BLaER1 treated with 17β-estradiol and CSF1 and Interleukin-3, amounts not matched to agents 10 nM and 100 nM (cell line): ENCODE measurements at regions not wholly inside any gene's neighbourhood (a gene's known extent, or its start where the extent isn't known, plus 50 kb on each side); places are given as distances from the start of the nearest gene placed in this dataset.

Experiments
- H3K27ac ChIP-seq, 11 experiments: shearing (Covaris generic); formaldehyde crosslinking; 2 replicates each; pipeline ENCODE4 v1.8.1; 2022
- H3K27me3 ChIP-seq, 11 experiments: shearing (Covaris generic); formaldehyde crosslinking; 2 replicates each; pipeline ENCODE4 v1.8.1; 2022
- H3K36me3 ChIP-seq, 11 experiments: shearing (Covaris generic); formaldehyde crosslinking; 2 replicates each; pipeline ENCODE4 v1.8.1; 2022
- H3K4me1 ChIP-seq, 10 experiments: shearing (Covaris generic); formaldehyde crosslinking; 2 replicates each; pipeline ENCODE4 v1.8.1; 2022
- H3K4me2 ChIP-seq, 11 experiments: shearing (Covaris generic); formaldehyde crosslinking; 2 replicates each; pipeline ENCODE4 v1.8.1; 2022
- H3K4me3 ChIP-seq, 10 experiments: shearing (Covaris generic); formaldehyde crosslinking; 2 replicates each; pipeline ENCODE4 v1.8.1; 2022
- H3K9ac ChIP-seq, 11 experiments: shearing (Covaris generic); formaldehyde crosslinking; 2 replicates each; pipeline ENCODE4 v1.8.1; 2022
- H3K9me3 ChIP-seq, 11 experiments: shearing (Covaris generic); formaldehyde crosslinking; replicated peaks in 1 of 11; 2 replicates each; pipeline ENCODE4 v1.8.1; 2022
- H4K20me1 ChIP-seq, 11 experiments: shearing (Covaris generic); formaldehyde crosslinking; 2 replicates each; pipeline ENCODE4 v1.8.1; 2022
- Cebpa-rat ChIP-seq, 11 experiments: shearing (Covaris generic); IDR thresholded peaks; 2 replicates each; pipeline ENCODE4 v1.8.1; 2022

- Histone ChIP-seq H3K9me3 (no peaks in the 10 kb centered on the region), H3K27ac (no peak overlapping the region), H3K4me1 (peaks cover 0 to 4% (median 0%) of the 10 kb centered on the region in 10 experiments; a peak in 2 of 20 replicates), H3K4me2 (no peak overlapping the region), H3K4me3 (no peak overlapping the region), H4K20me1 (no peaks in the 10 kb centered on the region; a peak in 1 of 22 replicates), H3K9ac (no peak overlapping the region), H3K27me3 (no peaks in the 10 kb centered on the region), H3K36me3 (no peaks in the 10 kb centered on the region)
- no peak for TF ChIP-seq Cebpa-rat (IDR thresholded peaks at IDR 0.05)
Measured at GRCh38 chr9:134975253-134975652, 57.5 kb upstream of the FCN1 start.

DNA sequence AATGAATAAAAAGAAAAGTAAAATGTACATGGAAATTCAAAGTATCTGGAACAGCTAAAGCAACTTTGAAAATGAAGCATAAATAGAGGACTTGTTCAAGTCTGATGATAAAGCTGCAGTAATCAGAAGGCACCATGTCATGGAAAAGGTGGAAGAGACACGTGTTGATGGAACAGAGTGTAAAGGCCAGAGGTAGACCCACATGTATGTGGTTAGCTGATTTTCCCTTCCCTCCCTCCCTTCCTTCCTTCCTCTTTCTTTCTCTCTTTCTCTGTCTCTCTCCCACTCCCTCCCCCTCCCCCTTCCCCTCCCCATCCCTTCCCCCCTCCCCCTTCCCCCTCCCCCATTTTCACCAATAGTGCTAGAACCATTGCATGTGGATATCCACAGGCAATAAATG is 58.7 kb upstream of the FCN1 start:
- Histone ChIP-seq H4K20me1 (no peaks in the 10 kb centered on the region; a peak in 1 of 22 replicates), H3K27me3 (no peaks in the 10 kb centered on the region), H3K4me2 (no peak overlapping the region), H3K4me1 (peaks cover 0 to 4% (median 0%) of the 10 kb centered on the region in 10 experiments; a peak in 2 of 20 replicates), H3K36me3 (no peaks in the 10 kb centered on the region), H3K4me3 (no peak overlapping the region), H3K9me3 (no peaks in the 10 kb centered on the region), H3K27ac (no peak overlapping the region), H3K9ac (no peak overlapping the region)
- no peak for TF ChIP-seq Cebpa-rat (IDR thresholded peaks at IDR 0.05)

DNA sequence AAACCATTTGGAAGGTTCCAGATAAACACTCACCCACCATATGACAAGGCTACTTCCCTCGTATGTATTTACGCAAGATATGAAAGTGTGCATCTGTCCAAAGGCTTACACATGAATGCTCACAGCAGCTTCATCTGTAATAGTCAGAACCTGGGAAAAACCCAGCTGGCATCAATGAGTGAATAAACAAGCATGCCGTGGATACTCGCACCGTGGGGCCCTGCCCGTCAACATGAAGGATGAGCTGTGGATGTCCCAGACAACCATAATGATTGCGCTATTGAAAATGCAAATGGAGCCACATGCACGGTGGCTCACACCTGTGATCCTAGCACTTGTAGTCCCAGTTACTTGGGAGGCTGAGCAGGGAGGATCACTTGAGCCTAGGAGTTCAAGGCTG is 60.6 kb upstream of the FCN1 start:
- H3K4me3 ChIP-seq, result no peak overlapping the region
- no peak for TF ChIP-seq Cebpa-rat (IDR thresholded peaks at IDR 0.05)
- H3K27me3 ChIP-seq, result no peaks in the 10 kb centered on the region; a peak in 2 of 22 replicates

GRCh38 chr9:134980516-134980915 is 62.8 kb upstream of the FCN1 start:
- Histone ChIP-seq H3K9me3 (peaks cover 0 to 11% (median 2%) of the 10 kb centered on the region in 11 experiments; a peak in 10 of 22 replicates), H3K27ac (no peak overlapping the region), H3K36me3 (no peaks in the 10 kb centered on the region), H3K27me3 (peaks cover 0 to 4% (median 0%) of the 10 kb centered on the region in 11 experiments; a peak in 2 of 22 replicates), H3K4me1 (peaks cover 0 to 4% (median 0%) of the 10 kb centered on the region in 10 experiments; a peak in 2 of 20 replicates), H3K4me2 (no peak overlapping the region), H4K20me1 (no peaks in the 10 kb centered on the region), H3K9ac (no peak overlapping the region), H3K4me3 (no peak overlapping the region)
- TF ChIP-seq Cebpa-rat (IDR thresholded peaks at IDR 0.05), result no peak

More for the DNA sequence above, 60.6 kb upstream of the FCN1 start:
- H3K36me3 ChIP-seq, result no peaks in the 10 kb centered on the region
- H3K9ac ChIP-seq, result no peak overlapping the region
- peaks cover 0 to 4% (median 0%) of the 10 kb centered on the region in 10 experiments; a peak in 2 of 20 replicates for H3K4me1 ChIP-seq
- no peak overlapping the region for H3K27ac ChIP-seq
- no peak overlapping the region for H3K4me2 ChIP-seq
- no peaks in the 10 kb centered on the region for H3K9me3 ChIP-seq
- no peaks in the 10 kb centered on the region for H4K20me1 ChIP-seq

DNA sequence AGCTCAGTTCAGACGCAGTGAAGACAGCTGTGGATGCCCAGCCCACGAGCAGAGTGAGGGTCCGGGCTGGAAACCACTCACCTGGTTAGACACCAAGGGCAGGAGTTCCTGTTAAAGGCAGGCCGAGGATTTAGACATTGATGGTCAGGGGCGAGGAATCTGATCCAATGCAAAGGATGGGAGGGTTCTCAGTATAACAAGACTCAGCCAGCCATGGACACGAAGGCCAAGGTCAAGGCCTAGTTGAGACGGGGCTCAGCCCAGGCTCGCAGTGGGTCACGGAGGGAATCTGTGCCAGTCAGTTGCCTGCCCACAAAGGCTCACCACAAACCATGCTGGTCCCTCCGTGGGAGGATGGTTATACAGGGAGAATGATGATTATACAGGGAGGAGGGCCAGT is 63.3 kb upstream of the FCN1 start:
- TF ChIP-seq Cebpa-rat (IDR thresholded peaks at IDR 0.05), result no peak
- H3K27ac ChIP-seq, result no peak overlapping the region
- peaks cover 0 to 4% (median 0%) of the 10 kb centered on the region in 11 experiments; a peak in 2 of 22 replicates for H3K27me3 ChIP-seq
- peaks cover 2 to 16% (median 7%) of the 10 kb centered on the region in 11 experiments; a peak in 14 of 22 replicates for H3K9me3 ChIP-seq
- H4K20me1 ChIP-seq, result no peaks in the 10 kb centered on the region
- peaks cover 0 to 4% (median 0%) of the 10 kb centered on the region in 10 experiments; a peak in 2 of 20 replicates for H3K4me1 ChIP-seq
- no peak overlapping the region for H3K4me2 ChIP-seq
- no peaks in the 10 kb centered on the region for H3K36me3 ChIP-seq
- H3K4me3 ChIP-seq, result no peak overlapping the region
- no peak overlapping the region for H3K9ac ChIP-seq

DNA sequence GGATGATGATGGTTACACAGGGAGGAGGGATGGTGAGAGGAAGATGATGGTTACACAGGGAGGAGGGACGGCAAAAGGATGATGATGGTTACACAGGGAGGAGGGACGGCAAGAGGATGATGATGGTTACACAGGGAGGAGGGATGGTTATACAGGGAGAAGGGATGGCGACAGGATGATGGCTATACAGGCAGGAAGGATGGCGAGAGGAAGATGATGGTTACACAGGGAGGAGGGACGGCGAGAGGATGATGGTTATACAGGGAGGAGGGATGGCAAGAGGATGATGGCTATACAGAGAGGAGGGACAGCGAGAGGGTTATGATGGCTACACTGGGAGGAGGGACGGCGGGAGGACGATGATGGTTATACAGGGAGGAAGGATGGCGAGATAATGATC is 64.1 kb upstream of the FCN1 start:
- no peak for TF ChIP-seq Cebpa-rat (IDR thresholded peaks at IDR 0.05)
- H3K9me3 ChIP-seq, result peaks cover 7 to 22% (median 10%) of the 10 kb centered on the region in 11 experiments
- H3K9ac ChIP-seq, result no peak overlapping the region
- no peaks in the 10 kb centered on the region for H3K36me3 ChIP-seq
- no peaks in the 10 kb centered on the region for H3K4me1 ChIP-seq
- H3K27me3 ChIP-seq, result peaks cover 0 to 4% (median 0%) of the 10 kb centered on the region in 11 experiments; a peak in 2 of 22 replicates
- H3K4me2 ChIP-seq, result no peak overlapping the region
- no peaks in the 10 kb centered on the region for H4K20me1 ChIP-seq
- H3K4me3 ChIP-seq, result no peak overlapping the region
- no peak overlapping the region for H3K27ac ChIP-seq

GRCh38 chr9:134982311-134982710 is 64.6 kb upstream of the FCN1 start:
- no peaks in the 10 kb centered on the region for H4K20me1 ChIP-seq
- no peak overlapping the region for H3K4me3 ChIP-seq
- no peak overlapping the region for H3K4me2 ChIP-seq
- peaks cover 11 to 27% (median 15%) of the 10 kb centered on the region in 11 experiments for H3K9me3 ChIP-seq
- no peak overlapping the region for H3K27ac ChIP-seq
- no peaks in the 10 kb centered on the region for H3K36me3 ChIP-seq
- no peak overlapping the region for H3K9ac ChIP-seq
- no peak for TF ChIP-seq Cebpa-rat (IDR thresholded peaks at IDR 0.05)
- peaks cover 0 to 4% (median 0%) of the 10 kb centered on the region in 11 experiments; a peak in 2 of 22 replicates for H3K27me3 ChIP-seq
- no peaks in the 10 kb centered on the region for H3K4me1 ChIP-seq

- no peak overlapping the region for H3K4me3 ChIP-seq
- no peak for TF ChIP-seq Cebpa-rat (IDR thresholded peaks at IDR 0.05)
- H3K9ac ChIP-seq, result no peak overlapping the region
- no peaks in the 10 kb centered on the region for H4K20me1 ChIP-seq
- no peak overlapping the region for H3K4me2 ChIP-seq
- H3K9me3 ChIP-seq, result peaks cover 19 to 34% (median 23%) of the 10 kb centered on the region in 11 experiments
- H3K4me1 ChIP-seq, result no peaks in the 10 kb centered on the region
- H3K27me3 ChIP-seq, result peaks cover 0 to 4% (median 0%) of the 10 kb centered on the region in 11 experiments; a peak in 2 of 22 replicates
- H3K27ac ChIP-seq, result no peak overlapping the region
- no peaks in the 10 kb centered on the region for H3K36me3 ChIP-seq
Measured at GRCh38 chr9:134983074-134983473, 65.4 kb upstream of the FCN1 start.

DNA sequence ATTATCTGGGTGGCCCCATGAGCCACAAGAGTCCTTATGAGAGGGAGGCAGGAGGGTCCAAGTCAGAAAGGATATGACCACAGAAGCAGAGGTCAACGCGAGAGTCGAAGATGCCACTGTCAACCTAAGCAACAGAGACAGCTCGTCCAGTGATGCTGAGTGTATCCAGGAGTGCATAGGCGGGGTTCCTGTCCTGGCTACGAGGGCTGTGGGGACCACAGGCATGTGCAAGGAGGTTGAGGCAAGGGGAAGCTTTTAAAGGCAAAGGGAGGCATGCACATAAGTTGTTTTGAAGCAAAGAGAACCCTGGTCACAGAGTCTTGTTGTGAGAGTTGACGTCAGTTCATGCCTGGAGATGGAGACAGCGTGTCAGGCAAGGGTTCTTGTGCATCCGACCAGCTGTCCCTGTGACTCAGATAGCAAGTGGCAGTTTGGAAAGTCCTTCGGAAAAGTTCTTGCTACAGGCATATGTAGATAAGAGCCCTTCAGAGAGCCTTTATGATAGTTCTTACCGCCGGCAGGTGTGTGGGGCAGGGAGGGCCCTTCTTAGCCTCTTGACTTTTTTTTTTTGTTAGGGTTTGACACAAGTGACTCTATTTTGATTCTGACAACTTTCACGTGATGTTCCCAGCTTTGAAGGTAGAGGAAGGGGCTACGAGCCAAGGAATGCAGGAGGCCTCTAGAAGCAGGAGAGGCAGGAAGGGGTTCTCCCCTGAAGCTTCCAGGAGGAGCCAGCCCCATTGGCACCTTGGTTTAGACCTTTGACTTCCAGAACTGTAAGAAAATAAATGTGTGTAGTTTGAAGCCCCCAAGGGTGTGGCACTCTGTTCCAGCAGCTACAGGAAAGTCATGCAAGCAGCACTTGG is 66.0 kb upstream of the FCN1 start:
- peaks cover 21 to 40% (median 28%) of the 10 kb centered on the region in 11 experiments for H3K9me3 ChIP-seq
- no peaks in the 10 kb centered on the region for H3K36me3 ChIP-seq
- H4K20me1 ChIP-seq, result no peaks in the 10 kb centered on the region
- H3K4me2 ChIP-seq, result no peak overlapping the region
- no peaks in the 10 kb centered on the region for H3K4me1 ChIP-seq
- no peak for TF ChIP-seq Cebpa-rat (IDR thresholded peaks at IDR 0.05)
- H3K4me3 ChIP-seq, result no peak overlapping the region
- no peak overlapping the region for H3K9ac ChIP-seq
- no peak overlapping the region for H3K27ac ChIP-seq
- peaks cover 0 to 4% (median 0%) of the 10 kb centered on the region in 11 experiments; a peak in 2 of 22 replicates for H3K27me3 ChIP-seq
